ENCODE measurements at regions not wholly inside any gene's neighbourhood (a gene's known extent, or its start where the extent isn't known, plus 50 kb on each side); places are given as distances from the start of the nearest gene placed in this dataset.

- ChIA-PET POLR2A (no interaction called here), CTCF (no interaction called here)
- no peaks in the 10 kb centered on the region for H3K9me3 Mint-ChIP-seq (ENCODE audit: insufficient read depth)
- Histone ChIP-seq H4K20me1 (ENCODE audit: control insufficient read depth, insufficient read depth, low read length, poor library complexity, severe bottlenecking) (no peaks in the 10 kb centered on the region), H3K27ac (ENCODE audit: low read length in 2 of 2) (no peak overlapping the region), H3K4me3 (ENCODE audit: control extremely low read depth in 1 of 5, extremely low read depth in 1 of 5, insufficient read depth in 1 of 5, low read depth in 2 of 5, low read length in 4 of 5) (no peak overlapping the region), H3K4me1 (ENCODE audit: control insufficient read depth in 2 of 2, insufficient read depth in 2 of 2, low read length in 2 of 2) (peaks cover 7% of the 10 kb centered on the region in 2 donors), H2AFZ (ENCODE audit: insufficient read depth, low read depth, low read length, poor library complexity, severe bottlenecking) (no peak overlapping the region), H3K36me3 (replicated peaks in 1 of 2; ENCODE audit: control extremely low read depth in 1 of 2, control insufficient read depth in 1 of 2, extremely low read depth in 1 of 2, insufficient read depth in 2 of 2, low read length in 1 of 2) (no peaks in the 10 kb centered on the region), H3K27me3 (replicated peaks in 1 of 4; ENCODE audit: control extremely low read depth in 1 of 4, control insufficient read depth in 3 of 4, insufficient read depth in 4 of 4, low read length in 3 of 4) (peaks cover 0 to 43% (median 20%) of the 10 kb centered on the region in 4 experiments), H3K9ac (ENCODE audit: low read length) (no peak overlapping the region), H3K9me3 (ENCODE audit: control extremely low read depth in 1 of 3, control insufficient read depth in 2 of 3, insufficient read depth in 1 of 3, low read length in 2 of 3) (peaks cover 0 to 7% (median 0%) of the 10 kb centered on the region in 3 donors), H3K79me2 (ENCODE audit: control insufficient read depth, insufficient read depth, low read length) (no peaks in the 10 kb centered on the region), H3K4me2 (replicated peaks; ENCODE audit: low read depth, low read length, poor library complexity, severe bottlenecking) (no peak overlapping the region)
- peaks cover 10% of the 10 kb centered on the region for H3K4me1 Mint-ChIP-seq
- no peak overlapping the region for H3K4me3 Mint-ChIP-seq
- WGBS (ENCODE audit: insufficient coverage), result 85% methylated on average over 13 of the region's 13 CpGs
- ATAC-seq (ENCODE audit: low read depth), result no peak
- intact Hi-C loops (cut with micrococcal nuclease), result no loop called here
- DNase-seq, result no peak
- no peak overlapping the region for H3K27ac Mint-ChIP-seq
- TF ChIP-seq CTCF (IDR thresholded peaks at IDR 0.05) (no peak), EZH2 (IDR thresholded peaks at IDR 0.05; ENCODE audit: borderline replicate concordance, insufficient read depth, low read depth, low read length, poor library complexity, severe bottlenecking) (no peak)
- peaks cover 50% of the 10 kb centered on the region for H3K27me3 Mint-ChIP-seq
Measured at GRCh38 chr6:44007818-44008621, 119.2 kb downstream of the MRPL14 start.

- H3K4me3 ChIP-seq (ENCODE audit: control extremely low read depth in 1 of 5, extremely low read depth in 1 of 5, insufficient read depth in 1 of 5, low read depth in 2 of 5, low read length in 4 of 5), result no peak overlapping the region
- no peaks in the 10 kb centered on the region for H3K79me2 ChIP-seq (ENCODE audit: control insufficient read depth, insufficient read depth, low read length)
- no peak overlapping the region for H3K4me2 ChIP-seq (replicated peaks; ENCODE audit: low read depth, low read length, poor library complexity, severe bottlenecking)
- Mint-ChIP-seq H3K27ac (no peak overlapping the region), H3K4me1 (peaks cover 17% of the 10 kb centered on the region), H3K9me3 (ENCODE audit: insufficient read depth) (no peaks in the 10 kb centered on the region), H3K27me3 (peaks cover 48% of the 10 kb centered on the region), H3K4me3 (no peak overlapping the region)
- no peak overlapping the region for H3K9ac ChIP-seq (ENCODE audit: low read length)
- ChIA-PET POLR2A (no interaction called here), CTCF (no interaction called here)
- H3K36me3 ChIP-seq (replicated peaks in 1 of 2; ENCODE audit: control extremely low read depth in 1 of 2, control insufficient read depth in 1 of 2, extremely low read depth in 1 of 2, insufficient read depth in 2 of 2, low read length in 1 of 2), result no peaks in the 10 kb centered on the region
- H3K27ac ChIP-seq (ENCODE audit: low read length in 2 of 2), result no peak overlapping the region
- WGBS (ENCODE audit: insufficient coverage), result 88% methylated on average over 2 of the region's 6 CpGs
- peaks cover 0 to 13% (median 0%) of the 10 kb centered on the region in 3 donors for H3K9me3 ChIP-seq (ENCODE audit: control extremely low read depth in 1 of 3, control insufficient read depth in 2 of 3, insufficient read depth in 1 of 3, low read length in 2 of 3)
- H3K4me1 ChIP-seq (ENCODE audit: control insufficient read depth in 2 of 2, insufficient read depth in 2 of 2, low read length in 2 of 2), result peaks cover 18% of the 10 kb centered on the region in 2 donors
- TF ChIP-seq CTCF (IDR thresholded peaks at IDR 0.05) (no peak), EZH2 (IDR thresholded peaks at IDR 0.05; ENCODE audit: borderline replicate concordance, insufficient read depth, low read depth, low read length, poor library complexity, severe bottlenecking) (no peak)
- no peaks in the 10 kb centered on the region for H4K20me1 ChIP-seq (ENCODE audit: control insufficient read depth, insufficient read depth, low read length, poor library complexity, severe bottlenecking)
- H3K27me3 ChIP-seq (replicated peaks in 1 of 4; ENCODE audit: control extremely low read depth in 1 of 4, control insufficient read depth in 3 of 4, insufficient read depth in 4 of 4, low read length in 3 of 4), result peaks cover 0 to 53% (median 25%) of the 10 kb centered on the region in 4 experiments
- no peak for ATAC-seq (ENCODE audit: low read depth)
- intact Hi-C loops (cut with micrococcal nuclease), result no loop called here
- no peak overlapping the region for H2AFZ ChIP-seq (ENCODE audit: insufficient read depth, low read depth, low read length, poor library complexity, severe bottlenecking)
- DNase-seq, result no peak
Measured at GRCh38 chr6:44006872-44007303, 120.4 kb downstream of the MRPL14 start.

Data from B cell (primary cell).